GM23248 (cell line): ENCODE measurements at regions not wholly inside any gene's neighbourhood (a gene's known extent, or its start where the extent isn't known, plus 50 kb on each side); places are given as distances from the start of the nearest gene placed in this dataset.

ENCODE experiments used
- EZH2 ChIP-seq: fragments of 200-600 bp; sonication (generic); IDR thresholded peaks from 2 replicates; pipeline ENCODE4 v1.6.1; 2018; ENCODE audit warnings: antibody characterized with exemption, mild to moderate bottlenecking; ENCODE audit not compliant: insufficient read depth, poor library complexity, severe bottlenecking
- EZH2phosphoT487 ChIP-seq: fragments of 200-600 bp; sonication (generic); IDR thresholded peaks from 2 replicates; pipeline ENCODE4 v1.6.1; 2018; ENCODE audit warnings: antibody characterized with exemption, moderate library complexity, mild to moderate bottlenecking, low read depth; ENCODE audit not compliant: insufficient read depth

DNA sequence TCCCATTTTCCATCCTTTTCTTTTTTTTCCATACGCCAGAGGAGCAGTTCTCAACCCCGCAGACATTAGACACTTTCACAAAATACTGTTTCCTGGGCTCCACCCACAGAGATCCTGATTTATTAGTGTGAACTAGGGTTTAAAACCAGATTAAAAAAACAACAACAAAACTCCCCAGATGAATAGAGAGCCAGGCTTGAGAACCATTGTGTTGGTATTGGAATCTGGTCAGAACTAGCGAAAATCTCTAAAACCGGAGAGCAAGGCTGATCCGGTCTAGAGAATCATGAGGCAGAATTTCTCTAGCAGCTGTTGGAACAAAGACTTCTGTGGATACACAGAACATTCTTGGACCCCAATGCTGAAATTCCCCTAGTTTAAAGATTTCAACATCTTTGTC, 173.0 kb downstream of the PCSK1 start:
- TF ChIP-seq EZH2: no peak
- TF ChIP-seq EZH2phosphoT487: no peak
